NOMO-1 (cell line): ENCODE measurements at regions not wholly inside any gene's neighbourhood (a gene's known extent, or its start where the extent isn't known, plus 50 kb on each side); places are given as distances from the start of the nearest gene placed in this dataset.

Source experiments
- DNase-seq, 2 experiments: peaks; one replicate each; lab custom pipeline; 2025; ENCODE audit not compliant: unreplicated experiment in 2 of 2; lab: John Stamatoyannopoulos, UW

GRCh38 chr3:66592016-66592761, 91.4 kb upstream of the LRIG1 start:
- DNase-seq = no peak

- no peak for DNase-seq
Measured at GRCh38 chr3:66592927-66593625, 92.3 kb upstream of the LRIG1 start.

- no peak for DNase-seq
Measured at GRCh38 chr3:66593978-66594377, 93.2 kb upstream of the LRIG1 start.

- DNase-seq = no peak
Measured at GRCh38 chr3:66597308-66597863, 96.6 kb upstream of the LRIG1 start.

- no peak for DNase-seq
Measured at GRCh38 chr3:66598168-66598567, 97.3 kb upstream of the LRIG1 start.

- no peak for DNase-seq
Measured at GRCh38 chr3:66602237-66602636, 101.4 kb upstream of the LRIG1 start.

- DNase-seq = no peak
Measured at GRCh38 chr3:66602691-66603090, 101.9 kb upstream of the LRIG1 start.

- DNase-seq = no peak
Measured at GRCh38 chr3:66603151-66603611, 102.4 kb upstream of the LRIG1 start.

GRCh38 chr3:66604481-66604880, 103.7 kb upstream of the LRIG1 start:
- peak; percentile 40 to 74 for DNase-seq

- DNase-seq = no peak
Measured at GRCh38 chr3:66606126-66606525, 105.3 kb upstream of the LRIG1 start.

GRCh38 chr3:66606868-66607267, 106.0 kb upstream of the LRIG1 start:
- DNase-seq = no peak

- no peak for DNase-seq
Measured at GRCh38 chr3:66609660-66610561, 109.1 kb upstream of the LRIG1 start.

- DNase-seq = no peak
Measured at GRCh38 chr3:66610562-66610909, 109.7 kb upstream of the LRIG1 start.

- DNase-seq = no peak
Measured at GRCh38 chr3:66615643-66616301, 115.0 kb upstream of the LRIG1 start.

GRCh38 chr3:66617351-66617750, 116.5 kb upstream of the LRIG1 start:
- no peak for DNase-seq

- DNase-seq = no peak
Measured at GRCh38 chr3:66618066-66618465, 117.2 kb upstream of the LRIG1 start.

- DNase-seq = no peak
Measured at GRCh38 chr3:66620296-66620695, 119.5 kb upstream of the LRIG1 start.

GRCh38 chr3:66622756-66623457, 122.1 kb upstream of the LRIG1 start:
- no peak for DNase-seq

GRCh38 chr3:66625505-66626216, 124.8 kb upstream of the LRIG1 start:
- DNase-seq = no peak
